Erythroblast (primary cell): ENCODE measurements at regions not wholly inside any gene's neighbourhood (a gene's known extent, or its start where the extent isn't known, plus 50 kb on each side); places are given as distances from the start of the nearest gene placed in this dataset.

ENCODE experiments used
- GATA1 ChIP-seq: IDR thresholded peaks from 2 replicates; pipeline ENCODE4 v1.6.1; 2011; ENCODE audit warnings: low read depth, mild to moderate bottlenecking, control low read depth, low read length, moderate library complexity
- POLR2A ChIP-seq: IDR thresholded peaks from 2 replicates; pipeline ENCODE4 v1.6.1; 2011; ENCODE audit warnings: mild to moderate bottlenecking, low read length

DNA sequence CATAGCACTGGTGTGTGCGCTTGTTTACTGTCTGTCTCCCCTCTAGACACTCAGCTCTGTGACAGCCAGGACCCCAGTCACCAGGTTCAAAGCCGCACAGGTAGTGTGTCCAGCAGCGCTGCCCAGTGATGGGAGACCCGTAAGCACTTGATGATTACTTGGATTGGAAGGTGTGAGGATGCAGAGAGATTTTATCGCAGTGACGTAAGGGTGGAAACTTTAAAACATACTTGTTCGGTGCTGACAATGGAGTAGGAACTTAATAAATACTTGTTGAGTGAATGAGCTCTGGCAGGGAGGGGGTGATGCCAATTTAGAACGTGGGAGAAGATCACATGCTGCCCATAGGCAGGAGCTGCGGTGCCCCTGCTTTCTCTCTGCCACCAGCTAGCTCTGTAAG, 99.2 kb upstream of the PITX1 start:
- TF ChIP-seq POLR2A (no peak), GATA1 (no peak)
